GM18508 (cell line): ENCODE measurements at regions not wholly inside any gene's neighbourhood (a gene's known extent, or its start where the extent isn't known, plus 50 kb on each side); places are given as distances from the start of the nearest gene placed in this dataset.

Experiments used
- ATAC-seq: cut with Tn5 transposase; IDR thresholded peaks from one replicate; pipeline ENCODE4 v1.9.1; 2021; ENCODE audit warnings: moderate number of reproducible peaks; ENCODE audit not compliant: insufficient read depth, unreplicated experiment

DNA sequence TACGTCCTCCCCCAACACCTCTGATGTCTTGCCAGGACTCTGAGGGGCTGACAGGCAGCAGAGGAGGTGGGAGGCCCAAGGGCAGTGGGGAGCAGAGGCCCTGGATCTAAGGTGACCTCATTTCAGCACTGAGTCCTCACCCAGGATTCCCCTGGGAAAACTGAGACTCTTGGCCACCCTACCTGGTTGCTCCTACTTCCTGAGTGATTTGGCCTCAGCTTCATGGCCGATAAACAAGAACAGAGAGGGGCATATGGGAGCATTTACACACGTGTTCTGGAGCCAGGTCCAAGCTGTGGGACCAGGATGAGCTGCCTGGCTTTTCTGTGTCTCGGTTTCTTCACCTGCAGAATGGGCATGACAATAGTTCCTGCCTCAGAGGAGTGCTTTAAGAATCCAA, 133.8 kb downstream of the ANKRD60 start:
- ATAC-seq = no peak

DNA sequence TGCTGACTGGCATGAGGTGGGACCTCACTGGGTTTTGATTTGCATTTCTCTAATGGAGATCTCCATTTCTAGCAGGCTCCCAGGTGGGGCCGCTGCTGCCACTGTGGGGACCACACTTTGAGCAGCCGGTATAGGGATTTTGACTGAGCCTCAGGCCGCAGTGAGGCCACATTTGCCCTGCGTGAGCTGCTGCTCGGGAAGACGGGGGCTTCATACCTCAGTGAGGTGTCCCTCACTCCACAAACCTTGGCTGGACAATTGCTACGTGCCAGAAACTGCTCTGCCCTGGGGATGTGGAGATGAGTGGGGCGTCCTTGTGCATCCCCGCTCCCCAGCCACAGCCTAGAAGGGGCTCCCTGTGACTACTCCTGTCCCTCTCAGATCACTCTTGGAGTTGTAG, 134.3 kb downstream of the ANKRD60 start:
- no peak for ATAC-seq

DNA sequence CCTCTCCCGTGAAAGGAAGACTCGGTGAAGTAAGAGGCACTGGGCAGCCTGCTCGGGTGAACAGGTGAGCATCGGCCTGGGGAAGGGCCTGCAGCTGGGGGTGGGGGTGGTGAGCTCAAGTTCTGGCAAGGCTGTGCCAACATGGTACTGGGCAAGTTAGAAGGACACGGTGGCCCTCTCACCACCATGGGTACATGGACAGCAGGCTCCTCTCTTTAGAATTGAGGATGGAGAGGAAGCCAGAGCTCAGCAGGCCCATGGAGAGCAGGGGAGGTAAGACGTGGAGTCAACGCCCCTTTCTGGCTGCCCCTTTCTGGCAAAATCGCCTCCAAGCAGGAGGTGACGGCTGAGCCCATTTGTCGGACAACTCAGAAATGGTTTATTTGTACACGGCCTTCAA, 135.6 kb downstream of the ANKRD60 start:
- no peak for ATAC-seq

DNA sequence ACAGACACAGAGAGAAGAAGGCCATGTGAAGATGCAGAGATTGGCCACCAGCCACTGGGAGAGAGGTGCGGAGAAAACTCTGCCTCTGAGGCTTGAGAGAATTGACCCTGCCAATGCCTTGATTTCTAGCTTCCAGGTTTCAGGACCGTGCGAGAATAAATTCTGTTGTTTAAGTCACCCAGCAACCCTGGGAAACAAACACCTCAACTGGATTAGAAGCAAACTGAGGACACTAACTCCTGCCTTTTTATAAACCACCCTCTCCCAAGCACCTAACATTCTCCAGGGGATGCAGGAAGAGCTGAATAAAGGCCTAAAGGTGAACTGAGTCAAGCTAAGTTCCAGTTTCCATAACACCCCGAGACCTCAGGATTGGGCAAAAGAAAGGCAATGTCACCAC, 136.1 kb downstream of the ANKRD60 start:
- ATAC-seq = no peak

DNA sequence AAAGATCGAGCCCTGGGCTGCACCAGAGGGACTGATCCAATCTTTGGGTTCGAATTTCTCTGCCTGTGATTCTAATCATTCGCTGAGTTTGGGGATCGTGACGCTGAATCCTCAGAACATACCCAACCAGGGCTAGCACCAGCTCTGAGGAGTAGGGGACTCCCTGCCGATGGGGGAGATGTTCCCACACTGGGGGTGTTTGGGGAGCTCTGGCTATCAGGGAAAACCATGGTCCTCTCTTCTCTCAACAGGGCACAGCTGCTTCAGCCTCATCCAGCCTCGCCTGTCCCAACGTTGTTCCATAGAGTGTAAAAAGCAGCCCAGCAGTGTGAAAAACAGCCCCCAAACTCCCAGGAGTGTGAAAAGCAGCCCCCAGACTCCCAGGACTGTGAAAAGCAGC, 136.6 kb downstream of the ANKRD60 start:
- ATAC-seq = no peak

- ATAC-seq = no peak
Measured at GRCh38 chr20:58090161-58090560, 138.3 kb downstream of the ANKRD60 start.

GRCh38 chr20:58088625-58089024, 139.8 kb downstream of the ANKRD60 start:
- no peak for ATAC-seq

DNA sequence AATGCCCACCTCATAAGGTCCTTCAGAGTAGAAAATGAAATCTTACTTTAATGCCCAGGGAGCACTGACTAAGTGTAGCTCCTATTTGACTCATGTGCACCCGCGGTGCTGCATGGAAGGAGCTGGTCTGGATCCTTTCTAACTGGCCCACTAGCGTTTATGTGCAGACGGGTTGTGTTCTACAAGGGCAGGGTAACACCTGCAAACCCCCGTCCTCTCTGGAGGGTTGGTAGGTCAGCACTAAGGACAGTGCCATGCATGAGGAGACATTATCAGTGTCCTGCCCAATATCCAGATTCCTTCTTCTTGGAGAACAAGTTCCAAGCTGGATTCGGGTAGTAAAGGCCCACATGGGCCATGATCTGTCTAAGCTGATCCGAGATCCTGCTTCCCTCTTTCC, 140.3 kb downstream of the ANKRD60 start:
- no peak for ATAC-seq

GRCh38 chr20:58087562-58087858, 140.9 kb downstream of the ANKRD60 start:
- no peak for ATAC-seq

- no peak for ATAC-seq
Measured at GRCh38 chr20:58086763-58087561, 141.5 kb downstream of the ANKRD60 start.

DNA sequence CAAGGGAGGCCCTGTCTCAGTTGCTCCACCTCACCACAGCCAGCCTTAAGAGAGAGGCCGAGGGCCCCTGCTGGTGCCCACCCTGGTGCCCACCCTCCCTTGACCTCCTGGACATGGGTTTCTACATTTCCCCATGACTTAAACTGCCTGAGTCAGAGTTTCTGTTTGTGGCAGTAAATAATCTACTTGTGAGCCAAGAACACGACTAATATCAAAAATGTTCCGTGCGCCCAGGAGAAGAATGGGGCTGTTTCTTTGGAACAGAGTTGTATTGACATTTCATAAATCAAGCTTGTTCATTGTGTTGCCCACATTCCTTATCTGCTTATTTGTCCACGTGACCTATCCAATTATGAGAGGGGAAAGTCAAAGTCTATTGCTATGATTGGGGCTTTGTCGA, 143.5 kb downstream of the ANKRD60 start:
- ATAC-seq = no peak

DNA sequence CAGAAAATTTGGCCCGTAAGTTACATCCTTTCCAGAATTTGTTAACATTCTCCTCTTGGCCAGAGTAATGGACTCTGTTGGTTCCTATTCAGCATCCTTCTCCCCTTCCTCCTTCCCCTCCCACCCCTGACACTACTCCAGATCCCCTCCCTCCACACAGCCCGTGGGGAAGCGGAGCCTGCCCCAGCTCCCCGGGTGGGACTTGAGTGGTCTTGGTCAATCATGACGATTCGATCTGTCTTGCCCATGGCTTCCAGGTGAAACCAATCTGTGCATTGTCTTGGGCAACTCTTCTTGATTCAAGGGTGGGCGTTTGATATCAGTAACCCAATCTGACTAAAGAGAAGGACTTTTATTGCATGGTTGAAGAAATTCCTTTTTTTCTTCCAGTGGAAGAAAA, 143.9 kb downstream of the ANKRD60 start:
- no peak for ATAC-seq

DNA sequence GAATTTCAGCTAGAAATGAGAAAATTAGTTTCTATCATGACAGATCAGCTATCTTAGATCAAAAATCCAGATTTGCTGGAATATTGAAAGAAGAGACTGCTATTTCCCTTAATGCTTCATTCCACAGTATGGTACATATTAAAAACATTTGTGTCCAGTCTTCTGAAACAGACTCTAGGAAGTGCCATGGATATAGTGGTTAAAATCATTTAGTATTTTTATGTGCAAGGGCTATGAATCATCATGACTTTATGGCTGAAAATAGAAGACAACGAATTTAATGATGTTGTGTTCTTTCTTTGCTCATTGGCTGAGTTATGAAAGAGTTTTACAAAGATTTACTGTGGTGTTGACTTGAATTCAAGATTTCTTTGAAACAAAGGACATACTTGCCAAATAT, 146.6 kb downstream of the ANKRD60 start:
- ATAC-seq = no peak

DNA sequence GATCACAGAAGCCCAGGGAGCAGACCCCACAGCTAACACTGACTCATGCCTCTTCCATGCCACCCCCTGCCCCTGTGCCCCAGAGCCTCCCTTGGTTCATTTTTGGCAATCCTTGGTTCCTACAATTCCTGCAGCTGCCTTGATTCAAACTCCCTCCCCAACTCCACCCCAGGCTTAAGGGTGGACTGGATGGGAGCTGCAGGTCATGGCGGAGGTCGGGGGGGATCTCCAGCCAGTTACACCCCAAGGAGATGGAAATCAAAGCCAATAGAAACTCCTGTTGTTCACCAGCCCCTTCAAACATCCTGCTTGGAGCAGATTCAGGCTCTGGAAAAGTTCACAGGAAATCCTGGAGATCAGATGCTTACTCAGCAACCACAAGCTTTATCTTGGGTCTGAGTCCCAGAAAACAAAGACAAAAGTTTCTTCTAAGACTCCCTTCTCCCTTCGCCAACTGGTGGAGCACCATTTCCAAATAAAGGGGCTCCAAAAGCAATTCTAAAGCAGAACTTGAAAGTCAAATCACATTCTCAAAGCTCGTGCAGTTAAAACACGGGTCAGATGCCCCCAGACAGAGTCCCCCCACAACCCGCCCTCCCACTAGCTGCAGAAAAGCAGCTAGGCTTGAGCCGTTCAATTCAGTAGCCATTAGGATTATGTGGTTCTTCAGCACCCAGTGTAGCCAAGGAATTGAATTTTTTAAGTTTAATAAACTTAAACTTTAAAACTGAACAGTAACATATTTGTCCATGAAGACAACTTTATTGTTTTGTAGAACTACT, 149.5 kb downstream of the ANKRD60 start:
- ATAC-seq = no peak

DNA sequence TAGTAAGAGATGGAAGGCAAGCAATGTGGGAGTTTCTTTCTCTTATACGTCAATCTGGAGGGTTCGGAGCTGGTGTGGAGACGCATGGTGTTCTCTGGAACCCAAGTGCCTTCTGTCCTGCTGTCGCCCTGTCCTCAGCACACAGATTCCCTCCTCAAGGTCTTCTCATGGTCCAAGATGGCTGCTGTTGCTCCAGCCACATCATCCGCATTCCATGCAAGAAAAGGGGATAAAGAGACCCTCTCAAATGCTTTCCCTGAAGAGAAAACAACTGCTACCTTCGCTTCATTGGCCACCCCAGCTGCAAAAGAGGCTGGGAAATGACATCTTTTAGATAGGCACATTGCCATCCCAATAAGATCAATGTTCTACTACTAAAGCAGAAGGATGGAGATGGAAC, 151.2 kb downstream of the ANKRD60 start:
- ATAC-seq = no peak

GRCh38 chr20:58076405-58076804, 152.0 kb downstream of the ANKRD60 start:
- no peak for ATAC-seq

- no peak for ATAC-seq
Measured at GRCh38 chr20:58075586-58076345, 152.7 kb downstream of the ANKRD60 start.

DNA sequence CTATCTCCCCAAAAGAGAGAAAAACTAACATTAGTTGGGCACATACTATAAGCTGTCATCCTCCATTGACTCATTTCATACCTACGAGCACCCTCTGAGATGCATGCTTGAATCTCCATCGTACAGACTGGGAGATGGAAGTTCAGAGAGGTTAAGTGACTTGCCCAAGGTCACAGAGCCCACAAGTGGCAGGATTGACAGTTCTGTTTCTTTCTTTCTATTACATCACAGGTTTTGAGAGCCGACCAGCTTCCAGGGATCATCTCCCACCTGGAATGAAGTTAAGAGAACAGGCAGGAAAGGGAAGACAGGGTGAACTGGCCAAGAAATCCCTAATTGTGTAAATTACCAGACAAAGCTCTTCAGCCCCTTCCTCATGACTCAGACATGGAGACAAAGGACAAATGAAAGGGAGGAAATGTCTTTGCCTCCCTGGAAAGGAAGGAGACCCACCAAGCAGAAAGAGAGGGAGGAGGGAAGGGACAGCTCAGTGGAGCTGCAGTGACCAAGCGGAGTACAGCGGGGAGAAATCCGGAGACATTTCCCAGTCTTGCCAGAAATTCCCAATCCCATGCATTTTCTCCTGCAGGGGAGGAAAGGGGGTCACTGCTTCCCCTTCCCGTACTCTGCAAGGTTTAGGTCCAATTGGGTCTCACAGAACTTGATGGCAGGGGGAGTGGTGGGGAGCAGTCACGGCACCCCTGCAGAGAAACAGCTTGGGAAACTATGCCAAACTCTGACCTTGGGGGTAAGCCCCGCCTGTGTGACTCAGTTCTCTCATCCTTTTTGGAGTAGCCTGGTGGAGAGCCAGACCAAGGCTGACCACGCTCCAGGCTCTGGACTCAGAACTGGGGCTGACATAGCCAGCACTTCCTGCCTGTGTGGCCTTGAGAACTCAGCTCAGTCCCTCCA, 154.3 kb downstream of the ANKRD60 start:
- no peak for ATAC-seq

GRCh38 chr20:58072695-58073671, 155.5 kb downstream of the ANKRD60 start:
- no peak for ATAC-seq
